CD14-positive monocyte (primary cell): ENCODE measurements at regions not wholly inside any gene's neighbourhood (a gene's known extent, or its start where the extent isn't known, plus 50 kb on each side); places are given as distances from the start of the nearest gene placed in this dataset.

Experiments used
- DNase-seq, 3 donors: peaks; one replicate each; pipeline ENCODE4 v3.0.0-alpha.2; 2011 to 2022
- H2AFZ ChIP-seq: 2 replicates; pipeline ENCODE4 v1.6.0; 2012; ENCODE audit warnings: mild to moderate bottlenecking, low read depth, low read length, inconsistent platforms; ENCODE audit not compliant: insufficient read depth, poor library complexity, severe bottlenecking
- H3K27ac ChIP-seq, 2 donors: 1 replicate in 1 of 2; 2 replicates in 1 of 2; pipeline ENCODE4 v1.5.1; 2012 to 2013; ENCODE audit warnings: low read length in 2 of 2, control low read depth in 1 of 2, inconsistent platforms in 1 of 2, low read depth in 1 of 2, mild to moderate bottlenecking in 1 of 2
- H3K27me3 ChIP-seq, 2 donors: one replicate each; pipeline versions ENCODE4 v1.6.0 to v1.6.1; 2011 to 2013; ENCODE audit warnings: low read length in 2 of 2; ENCODE audit not compliant: control insufficient read depth in 2 of 2, insufficient read depth in 2 of 2
- H3K36me3 ChIP-seq, 2 donors: replicated peaks in 1 of 2; 1 replicate in 1 of 2; 2 replicates in 1 of 2; pipeline versions ENCODE4 v1.5.1 to v1.6.1; 2012 to 2013; ENCODE audit warnings: low read length in 2 of 2, control low read depth in 1 of 2, inconsistent platforms in 1 of 2, mild to moderate bottlenecking in 1 of 2; ENCODE audit not compliant: insufficient read depth in 2 of 2, control insufficient read depth in 1 of 2
- H3K4me1 ChIP-seq, 2 donors: 1 replicate in 1 of 2; 2 replicates in 1 of 2; pipeline versions ENCODE4 v1.5.1 to v1.6.1; 2012 to 2013; ENCODE audit warnings: low read length in 2 of 2, control low read depth in 1 of 2, inconsistent platforms in 1 of 2, mild to moderate bottlenecking in 1 of 2, moderate library complexity in 1 of 2; ENCODE audit not compliant: insufficient read depth in 2 of 2, control insufficient read depth in 1 of 2
- H3K4me2 ChIP-seq: replicated peaks from 2 replicates; pipeline ENCODE3; 2012; ENCODE audit warnings: low read length, moderate library complexity, mild to moderate bottlenecking; ENCODE audit not compliant: poor library complexity, severe bottlenecking; ENCODE audit errors: extremely low read depth
- H3K4me3 ChIP-seq, 3 experiments: fragments of 200-600 bp in 1 of 3; sonication (generic) in 1 of 3; replicated peaks in 1 of 3; 1 replicate in 2 of 3; 2 replicates in 1 of 3; pipeline ENCODE4 v1.5.1; 2011 to 2013; ENCODE audit warnings: low read length in 3 of 3, mild to moderate bottlenecking in 3 of 3, control low read depth in 2 of 3, low read depth in 2 of 3, inconsistent platforms in 1 of 3, moderate library complexity in 1 of 3
- H3K79me2 ChIP-seq: 2 replicates; pipeline ENCODE4 v1.6.0; 2012; ENCODE audit warnings: mild to moderate bottlenecking, control low read depth, inconsistent platforms, low read length, moderate library complexity; ENCODE audit not compliant: insufficient read depth
- H3K9ac ChIP-seq: 2 replicates; pipeline ENCODE4 v1.6.0; 2017; ENCODE audit warnings: low read length, mild to moderate bottlenecking; ENCODE audit not compliant: insufficient read depth, poor library complexity, severe bottlenecking
- H3K9me3 ChIP-seq, 2 donors: replicated peaks in 1 of 2; 1 replicate in 1 of 2; 2 replicates in 1 of 2; pipeline versions ENCODE4 v1.5.1 to v1.6.1; 2012 to 2013; ENCODE audit warnings: low read length in 2 of 2, control low read depth in 1 of 2; ENCODE audit not compliant: control insufficient read depth in 1 of 2, insufficient read depth in 1 of 2
- H4K20me1 ChIP-seq: 2 replicates; pipeline ENCODE4 v1.6.0; 2012; ENCODE audit warnings: mild to moderate bottlenecking, low read length, control low read depth, moderate library complexity; ENCODE audit not compliant: insufficient read depth
- H3K27ac Mint-ChIP-seq, 7 donors: one replicate each; pipeline ENCODE4 v1.8.0; 2020; ENCODE audit warnings: mild to moderate bottlenecking in 7 of 7, mixed read lengths in 7 of 7, moderate library complexity in 6 of 7, inconsistent platforms in 2 of 7
- H3K27me3 Mint-ChIP-seq, 3 donors: one replicate each; pipeline ENCODE4 v1.8.0; 2021 to 2022; ENCODE audit warnings: low read depth in 3 of 3, mild to moderate bottlenecking in 3 of 3, mixed read lengths in 3 of 3, moderate library complexity in 3 of 3, inconsistent platforms in 1 of 3
- H3K36me3 Mint-ChIP-seq, 2 donors: one replicate each; pipeline ENCODE4 v1.8.0; 2020; ENCODE audit warnings: mixed read lengths in 2 of 2, inconsistent platforms in 1 of 2, mild to moderate bottlenecking in 1 of 2
- H3K4me1 Mint-ChIP-seq: one replicate; pipeline ENCODE4 v1.8.0; 2020; ENCODE audit warnings: mild to moderate bottlenecking, mixed read lengths
- H3K4me3 Mint-ChIP-seq, 2 donors: one replicate each; pipeline ENCODE4 v1.8.0; 2020; ENCODE audit warnings: mild to moderate bottlenecking in 2 of 2, mixed read lengths in 2 of 2, moderate library complexity in 1 of 2
- H3K9me3 Mint-ChIP-seq, 7 donors: one replicate each; pipeline ENCODE4 v1.8.0; 2020 to 2022; ENCODE audit warnings: mixed read lengths in 7 of 7, mild to moderate bottlenecking in 6 of 7, moderate library complexity in 6 of 7, inconsistent platforms in 2 of 7
- CTCF ChIP-seq: fragments of 200-600 bp; IDR thresholded peaks from one replicate; pipeline ENCODE4 v1.8.0; 2022; ENCODE audit warnings: antibody characterized with exemption, mild to moderate bottlenecking
- WGBS: methylation state at CpG from one replicate; pipeline ENCODE4 v1.1.5; 2013; ENCODE audit warnings: missing lambda C conversion rate; ENCODE audit not compliant: insufficient coverage; 5-methylcytosine and 5-hydroxymethylcytosine counted together
- intact Hi-C, 2 donors: fragments of 100-400 bp; cut with micrococcal nuclease; formaldehyde crosslinking; loops; one replicate each; pipeline versions ENCODE4 v1.15.0 to v1.15.1; 2023

GRCh38 chr4:59685626-59686025, 1514.5 kb upstream of the ADGRL3 start:
- Histone ChIP-seq H2AFZ (no peak overlapping the region), H3K27ac (no peak overlapping the region)
- no peak for DNase-seq

GRCh38 chr4:59689149-59689548, 1511.0 kb upstream of the ADGRL3 start:
- H3K4me3 Mint-ChIP-seq, result no peak overlapping the region
- H3K4me3 ChIP-seq, result no peak overlapping the region
- no peaks in the 10 kb centered on the region for H3K27me3 ChIP-seq
- H3K4me1 ChIP-seq, result no peaks in the 10 kb centered on the region
- no peaks in the 10 kb centered on the region for H3K9me3 ChIP-seq
- no peak overlapping the region for H2AFZ ChIP-seq
- H3K27ac ChIP-seq, result no peak overlapping the region
- TF ChIP-seq CTCF, result no peak
- peaks cover 0 to 3% (median 0%) of the 10 kb centered on the region in 7 donors for H3K9me3 Mint-ChIP-seq
- no peaks in the 10 kb centered on the region for H3K27me3 Mint-ChIP-seq
- 94% methylated on average over 4 of the region's 6 CpGs for WGBS
- H3K36me3 ChIP-seq, result no peaks in the 10 kb centered on the region
- DNase-seq, result no peak
- intact Hi-C loops, result no loop called here
- no peaks in the 10 kb centered on the region for H3K79me2 ChIP-seq
- H3K4me1 Mint-ChIP-seq, result no peaks in the 10 kb centered on the region
- H3K36me3 Mint-ChIP-seq, result no peaks in the 10 kb centered on the region
- no peaks in the 10 kb centered on the region for H4K20me1 ChIP-seq
- no peak overlapping the region for H3K27ac Mint-ChIP-seq
- H3K9ac ChIP-seq, result no peak overlapping the region
- no peak overlapping the region for H3K4me2 ChIP-seq

More at GRCh38 chr4:59685626-59686025, 1514.5 kb upstream of the ADGRL3 start:
- Histone ChIP-seq H3K27me3 (no peaks in the 10 kb centered on the region), H3K36me3 (no peaks in the 10 kb centered on the region), H3K4me3 (no peak overlapping the region), H4K20me1 (no peaks in the 10 kb centered on the region), H3K9me3 (no peaks in the 10 kb centered on the region), H3K9ac (no peak overlapping the region), H3K4me1 (no peaks in the 10 kb centered on the region), H3K4me2 (no peak overlapping the region), H3K79me2 (no peaks in the 10 kb centered on the region)
- peaks cover 0 to 3% (median 0%) of the 10 kb centered on the region in 7 donors for H3K9me3 Mint-ChIP-seq
- H3K36me3 Mint-ChIP-seq, result no peaks in the 10 kb centered on the region
- no peak overlapping the region for H3K27ac Mint-ChIP-seq
- no peak overlapping the region for H3K4me3 Mint-ChIP-seq
- H3K27me3 Mint-ChIP-seq, result no peaks in the 10 kb centered on the region
- H3K4me1 Mint-ChIP-seq, result no peaks in the 10 kb centered on the region
- no peak for TF ChIP-seq CTCF
- intact Hi-C loops, result no loop called here
- no CpG with 5 or more reads among the region's 1 CpG for WGBS
